Astrocyte (in vitro differentiated cells and primary cell): ENCODE measurements at regions not wholly inside any gene's neighbourhood (a gene's known extent, or its start where the extent isn't known, plus 50 kb on each side); places are given as distances from the start of the nearest gene placed in this dataset.
"Not testable (repeated sequence)": the region's sequence is repeated elsewhere in the genome, so short reads cannot be mapped to it uniquely, and the experiment has no call there.

Experiments used
- CTCF ChIP-seq: IDR thresholded peaks from 2 replicates; pipeline ENCODE4 v1.5.1; 2011; ENCODE audit warnings: low read depth, mild to moderate bottlenecking, inconsistent platforms, low read length, moderate library complexity; ENCODE audit not compliant: insufficient read depth
- EZH2 ChIP-seq: IDR thresholded peaks from 2 replicates; pipeline ENCODE4 v1.6.1; 2012; ENCODE audit warnings: mild to moderate bottlenecking, low read length, inconsistent platforms; ENCODE audit not compliant: insufficient read depth

GRCh38 chr17:26731926-26732325 is 562.0 kb upstream of the WSB1 start:
- TF ChIP-seq CTCF, EZH2: not testable (repeated sequence)
